ENCODE measurements at regions not wholly inside any gene's neighbourhood (a gene's known extent, or its start where the extent isn't known, plus 50 kb on each side); places are given as distances from the start of the nearest gene placed in this dataset.

DNA sequence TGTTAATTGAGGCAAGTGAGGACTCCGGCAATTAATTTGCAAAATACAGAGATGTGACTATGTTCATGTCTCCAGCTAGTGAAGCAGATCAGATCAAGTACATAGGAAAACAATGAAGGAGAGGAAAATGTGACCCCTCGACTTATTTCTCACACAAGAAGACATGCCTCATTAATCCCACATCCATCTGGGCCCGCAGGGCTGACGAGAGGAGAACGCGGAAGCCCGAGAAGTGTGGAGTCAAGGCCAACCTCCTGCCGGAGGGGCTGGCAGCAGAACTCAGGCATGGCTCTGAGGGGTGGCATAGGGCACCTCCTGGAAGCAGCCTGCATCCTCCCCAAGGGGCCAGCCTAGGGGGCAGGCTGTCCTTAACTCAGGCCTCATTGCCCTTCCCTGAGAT is 54.4 kb downstream of the ZNF503 start:
- ChIA-PET CTCF (no interaction called here), POLR2A (no interaction called here)
- Histone ChIP-seq H3K27ac (ENCODE audit: insufficient read depth in 1 of 2, low read depth in 1 of 2, low read length in 2 of 2, poor library complexity in 1 of 2, severe bottlenecking in 2 of 2) (no peak overlapping the region), H3K36me3 (ENCODE audit: control insufficient read depth in 4 of 4, insufficient read depth in 4 of 4, low read length in 3 of 4) (no peaks in the 10 kb centered on the region), H3K9me3 (ENCODE audit: control extremely low read depth in 1 of 5, control insufficient read depth in 4 of 5, insufficient read depth in 2 of 5, low read depth in 1 of 5, low read length in 4 of 5) (peaks cover 0 to 8% (median 3%) of the 10 kb centered on the region in 5 experiments), H3K4me3 (ENCODE audit: control insufficient read depth in 1 of 7, extremely low read depth in 1 of 7, insufficient read depth in 4 of 7, low read depth in 2 of 7, low read length in 6 of 7) (no peak overlapping the region), H3K4me1 (ENCODE audit: control extremely low read depth in 1 of 4, control insufficient read depth in 4 of 4, insufficient read depth in 4 of 4, low read length in 3 of 4) (no peaks in the 10 kb centered on the region), H3K27me3 (replicated peaks in 2 of 5; ENCODE audit: control insufficient read depth in 4 of 5, insufficient read depth in 5 of 5, low read length in 4 of 5) (peaks cover 0 to under 1% (median 0%) of the 10 kb centered on the region in 5 experiments)
- WGBS (ENCODE audit: insufficient coverage), result 83% methylated on average over 6 of the region's 8 CpGs
- no peak for DNase-seq

DNA sequence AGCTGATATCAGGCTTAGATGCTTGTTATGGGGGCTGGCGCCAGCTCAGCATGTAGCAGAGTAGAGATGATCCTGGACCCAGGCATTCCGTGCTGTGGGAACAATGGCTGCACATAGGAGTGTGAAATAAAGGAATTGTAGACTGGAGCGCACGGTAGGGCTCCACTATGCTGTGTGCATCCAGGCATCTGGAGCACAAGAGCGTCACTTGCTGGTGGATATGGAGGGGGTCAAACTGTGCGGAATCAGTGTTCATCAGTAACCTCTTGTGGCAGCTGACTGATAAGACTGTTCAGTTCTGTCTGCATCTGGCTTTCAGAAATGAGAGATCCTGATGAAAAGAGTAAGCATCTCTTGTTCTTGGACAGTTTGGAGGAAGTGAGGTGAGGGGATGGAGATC is 55.8 kb downstream of the ZNF503 start:
- DNase-seq, result no peak
- POLR2A ChIA-PET, result no interaction called here
- WGBS (ENCODE audit: insufficient coverage), result 94% methylated on average over 5 of the region's 6 CpGs
- H3K9me3 ChIP-seq (ENCODE audit: control extremely low read depth in 1 of 5, control insufficient read depth in 4 of 5, insufficient read depth in 2 of 5, low read depth in 1 of 5, low read length in 4 of 5), result peaks cover 0 to 8% (median 3%) of the 10 kb centered on the region in 5 experiments
- no peaks in the 10 kb centered on the region for H3K4me1 ChIP-seq (ENCODE audit: control extremely low read depth in 1 of 4, control insufficient read depth in 4 of 4, insufficient read depth in 4 of 4, low read length in 3 of 4)
- H3K27ac ChIP-seq (ENCODE audit: insufficient read depth in 1 of 2, low read depth in 1 of 2, low read length in 2 of 2, poor library complexity in 1 of 2, severe bottlenecking in 2 of 2), result no peak overlapping the region
- no peaks in the 10 kb centered on the region for H3K36me3 ChIP-seq (ENCODE audit: control insufficient read depth in 4 of 4, insufficient read depth in 4 of 4, low read length in 3 of 4)
- no peak overlapping the region for H3K4me3 ChIP-seq (ENCODE audit: control insufficient read depth in 1 of 7, extremely low read depth in 1 of 7, insufficient read depth in 4 of 7, low read depth in 2 of 7, low read length in 6 of 7)
- CTCF ChIA-PET, result no interaction called here
- H3K27me3 ChIP-seq (replicated peaks in 2 of 5; ENCODE audit: control insufficient read depth in 4 of 5, insufficient read depth in 5 of 5, low read length in 4 of 5), result peaks cover 0 to 2% (median 0%) of the 10 kb centered on the region in 5 experiments

GRCh38 chr10:75344170-75344569 is 57.4 kb downstream of the ZNF503 start:
- Histone ChIP-seq H3K4me3 (ENCODE audit: control insufficient read depth in 1 of 7, extremely low read depth in 1 of 7, insufficient read depth in 4 of 7, low read depth in 2 of 7, low read length in 6 of 7) (no peak overlapping the region), H3K27me3 (replicated peaks in 2 of 5; ENCODE audit: control insufficient read depth in 4 of 5, insufficient read depth in 5 of 5, low read length in 4 of 5) (peaks cover 0 to 2% (median 0%) of the 10 kb centered on the region in 5 experiments), H3K27ac (ENCODE audit: insufficient read depth in 1 of 2, low read depth in 1 of 2, low read length in 2 of 2, poor library complexity in 1 of 2, severe bottlenecking in 2 of 2) (no peak overlapping the region), H3K36me3 (ENCODE audit: control insufficient read depth in 4 of 4, insufficient read depth in 4 of 4, low read length in 3 of 4) (no peaks in the 10 kb centered on the region), H3K9me3 (ENCODE audit: control extremely low read depth in 1 of 5, control insufficient read depth in 4 of 5, insufficient read depth in 2 of 5, low read depth in 1 of 5, low read length in 4 of 5) (peaks cover 0 to 8% (median 3%) of the 10 kb centered on the region in 5 experiments), H3K4me1 (ENCODE audit: control extremely low read depth in 1 of 4, control insufficient read depth in 4 of 4, insufficient read depth in 4 of 4, low read length in 3 of 4) (no peaks in the 10 kb centered on the region)
- DNase-seq, result no peak
- POLR2A ChIA-PET, result no interaction called here
- 89% methylated on average over 4 of the region's 5 CpGs for WGBS (ENCODE audit: insufficient coverage)
- CTCF ChIA-PET, result no interaction called here

DNA sequence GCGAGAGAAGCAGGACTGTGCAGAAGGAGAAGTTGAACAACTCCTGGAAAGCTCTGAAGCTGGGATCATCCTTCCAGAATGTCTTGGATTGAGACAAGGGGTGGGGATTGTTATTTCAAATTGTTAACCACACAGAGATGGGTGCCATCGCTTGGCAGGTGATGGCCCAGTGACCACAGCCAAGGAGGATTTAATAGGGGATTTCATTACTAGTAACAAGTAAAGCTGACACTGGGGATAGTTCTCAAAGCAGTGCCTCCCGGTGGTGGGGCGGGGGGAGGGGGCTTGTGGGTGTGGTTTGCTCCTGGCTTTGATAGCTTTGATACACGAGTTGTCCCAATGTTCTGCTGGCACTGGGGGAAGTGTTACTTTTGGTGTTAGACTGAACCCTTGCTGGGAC is 59.2 kb downstream of the ZNF503 start:
- Histone ChIP-seq H3K4me3 (ENCODE audit: control insufficient read depth in 1 of 7, extremely low read depth in 1 of 7, insufficient read depth in 4 of 7, low read depth in 2 of 7, low read length in 6 of 7) (no peak overlapping the region), H3K27ac (ENCODE audit: insufficient read depth in 1 of 2, low read depth in 1 of 2, low read length in 2 of 2, poor library complexity in 1 of 2, severe bottlenecking in 2 of 2) (no peak overlapping the region), H3K36me3 (ENCODE audit: control insufficient read depth in 4 of 4, insufficient read depth in 4 of 4, low read length in 3 of 4) (no peaks in the 10 kb centered on the region), H3K4me1 (ENCODE audit: control extremely low read depth in 1 of 4, control insufficient read depth in 4 of 4, insufficient read depth in 4 of 4, low read length in 3 of 4) (no peaks in the 10 kb centered on the region), H3K27me3 (replicated peaks in 2 of 5; ENCODE audit: control insufficient read depth in 4 of 5, insufficient read depth in 5 of 5, low read length in 4 of 5) (peaks cover 0 to 2% (median 0%) of the 10 kb centered on the region in 5 experiments), H3K9me3 (ENCODE audit: control extremely low read depth in 1 of 5, control insufficient read depth in 4 of 5, insufficient read depth in 2 of 5, low read depth in 1 of 5, low read length in 4 of 5) (peaks cover 0 to 8% (median 3%) of the 10 kb centered on the region in 5 experiments)
- CTCF ChIA-PET, result no interaction called here
- POLR2A ChIA-PET, result no interaction called here
- DNase-seq, result no peak
- 64% methylated on average over 4 of the region's 5 CpGs for WGBS (ENCODE audit: insufficient coverage)

DNA sequence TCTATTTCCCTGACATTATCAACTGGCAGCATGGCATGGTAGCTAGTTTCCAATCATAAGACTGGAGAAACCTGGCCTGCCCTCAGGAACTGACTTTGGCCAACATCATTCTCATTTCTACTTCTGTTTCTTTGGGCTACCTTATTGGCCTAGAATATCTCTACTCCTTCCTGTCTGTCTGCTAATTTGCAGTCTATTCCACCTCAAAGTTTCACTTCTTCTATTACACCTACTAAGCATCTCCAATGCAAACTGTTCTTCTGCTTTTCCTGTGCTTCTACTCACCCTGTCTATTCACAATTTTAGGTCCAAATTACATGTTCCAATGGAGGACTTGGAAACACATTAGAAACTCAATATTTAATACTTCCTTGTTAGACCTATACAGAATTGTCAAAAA is 65.6 kb downstream of the ZNF503 start:
- H3K9me3 ChIP-seq (ENCODE audit: control extremely low read depth in 1 of 5, control insufficient read depth in 4 of 5, insufficient read depth in 2 of 5, low read depth in 1 of 5, low read length in 4 of 5), result peaks cover 0 to 14% (median 0%) of the 10 kb centered on the region in 5 experiments
- no peak overlapping the region for H3K27ac ChIP-seq (ENCODE audit: insufficient read depth in 1 of 2, low read depth in 1 of 2, low read length in 2 of 2, poor library complexity in 1 of 2, severe bottlenecking in 2 of 2)
- no peak for DNase-seq
- ChIA-PET POLR2A (no interaction called here), CTCF (interaction anchor here (1.5 kb wide), 1 partner anchor 17 kb away, joined by 3 read pairs; no protein-coding TSS in a partner anchor)
- no peaks in the 10 kb centered on the region for H3K27me3 ChIP-seq (replicated peaks in 2 of 5; ENCODE audit: control insufficient read depth in 4 of 5, insufficient read depth in 5 of 5, low read length in 4 of 5)
- no peak overlapping the region for H3K4me3 ChIP-seq (ENCODE audit: control insufficient read depth in 1 of 7, extremely low read depth in 1 of 7, insufficient read depth in 4 of 7, low read depth in 2 of 7, low read length in 6 of 7)
- no peaks in the 10 kb centered on the region for H3K4me1 ChIP-seq (ENCODE audit: control extremely low read depth in 1 of 4, control insufficient read depth in 4 of 4, insufficient read depth in 4 of 4, low read length in 3 of 4)
- H3K36me3 ChIP-seq (ENCODE audit: control insufficient read depth in 4 of 4, insufficient read depth in 4 of 4, low read length in 3 of 4), result no peaks in the 10 kb centered on the region

DNA sequence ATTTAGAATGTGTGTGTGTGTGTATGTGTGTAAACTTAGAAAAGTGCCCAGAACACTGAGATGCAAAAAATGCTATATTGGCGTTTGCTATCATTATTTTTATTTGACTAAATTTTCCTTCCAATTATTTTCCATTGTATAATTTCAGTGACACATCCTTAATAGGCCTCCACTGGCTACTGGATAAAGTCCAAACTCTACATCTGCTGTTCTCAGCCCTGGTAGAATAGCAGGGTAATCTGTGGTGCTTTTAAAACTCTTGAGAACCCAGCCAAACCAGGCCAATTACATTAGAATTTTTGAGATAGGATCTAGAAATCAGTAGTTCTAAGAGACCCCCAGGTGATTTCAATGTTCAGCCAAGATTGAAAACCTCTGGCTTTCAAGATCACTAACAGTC is 66.4 kb downstream of the ZNF503 start:
- POLR2A ChIA-PET, result no interaction called here
- Histone ChIP-seq H3K27me3 (replicated peaks in 2 of 5; ENCODE audit: control insufficient read depth in 4 of 5, insufficient read depth in 5 of 5, low read length in 4 of 5) (no peaks in the 10 kb centered on the region), H3K27ac (ENCODE audit: insufficient read depth in 1 of 2, low read depth in 1 of 2, low read length in 2 of 2, poor library complexity in 1 of 2, severe bottlenecking in 2 of 2) (no peak overlapping the region), H3K36me3 (ENCODE audit: control insufficient read depth in 4 of 4, insufficient read depth in 4 of 4, low read length in 3 of 4) (no peaks in the 10 kb centered on the region), H3K4me1 (ENCODE audit: control extremely low read depth in 1 of 4, control insufficient read depth in 4 of 4, insufficient read depth in 4 of 4, low read length in 3 of 4) (no peaks in the 10 kb centered on the region), H3K9me3 (ENCODE audit: control extremely low read depth in 1 of 5, control insufficient read depth in 4 of 5, insufficient read depth in 2 of 5, low read depth in 1 of 5, low read length in 4 of 5) (peaks cover 0 to 15% (median 0%) of the 10 kb centered on the region in 5 experiments), H3K4me3 (ENCODE audit: control insufficient read depth in 1 of 7, extremely low read depth in 1 of 7, insufficient read depth in 4 of 7, low read depth in 2 of 7, low read length in 6 of 7) (no peak overlapping the region)
- WGBS (ENCODE audit: insufficient coverage), result no CpG with 5 or more reads among the region's 1 CpG
- CTCF ChIA-PET, result no interaction called here
- no peak for DNase-seq

GRCh38 chr10:75334720-75335119 is 66.8 kb downstream of the ZNF503 start:
- DNase-seq, result no peak
- CTCF ChIA-PET, result no interaction called here
- POLR2A ChIA-PET, result no interaction called here
- WGBS (ENCODE audit: insufficient coverage), result no CpG with 5 or more reads among the region's 1 CpG
- H3K27me3 ChIP-seq (replicated peaks in 2 of 5; ENCODE audit: control insufficient read depth in 4 of 5, insufficient read depth in 5 of 5, low read length in 4 of 5), result no peaks in the 10 kb centered on the region
- no peaks in the 10 kb centered on the region for H3K36me3 ChIP-seq (ENCODE audit: control insufficient read depth in 4 of 4, insufficient read depth in 4 of 4, low read length in 3 of 4)
- no peak overlapping the region for H3K27ac ChIP-seq (ENCODE audit: insufficient read depth in 1 of 2, low read depth in 1 of 2, low read length in 2 of 2, poor library complexity in 1 of 2, severe bottlenecking in 2 of 2)
- peaks cover 0 to 15% (median 0%) of the 10 kb centered on the region in 5 experiments for H3K9me3 ChIP-seq (ENCODE audit: control extremely low read depth in 1 of 5, control insufficient read depth in 4 of 5, insufficient read depth in 2 of 5, low read depth in 1 of 5, low read length in 4 of 5)
- no peaks in the 10 kb centered on the region for H3K4me1 ChIP-seq (ENCODE audit: control extremely low read depth in 1 of 4, control insufficient read depth in 4 of 4, insufficient read depth in 4 of 4, low read length in 3 of 4)
- no peak overlapping the region for H3K4me3 ChIP-seq (ENCODE audit: control insufficient read depth in 1 of 7, extremely low read depth in 1 of 7, insufficient read depth in 4 of 7, low read depth in 2 of 7, low read length in 6 of 7)
